Natural killer cell (primary cell): ENCODE measurements at regions not wholly inside any gene's neighbourhood (a gene's known extent, or its start where the extent isn't known, plus 50 kb on each side); places are given as distances from the start of the nearest gene placed in this dataset.

ENCODE experiments used
- ATAC-seq, 3 donors: fragments of 150-1000 bp in 2 of 3; fragments of 200-7000 bp in 1 of 3; cut with Tn5 transposase; 1 replicate in 1 of 3; 2 replicates in 2 of 3; pipeline ENCODE4 v1.10.0; 2021; ENCODE audit warnings: mild to moderate bottlenecking in 2 of 3, moderate library complexity in 2 of 3
- DNase-seq, 2 donors: peaks; one replicate each; pipeline versions ENCODE4 v3.0.0 to v3.0.0-alpha.2; 2013 to 2021; ENCODE audit warnings: mixed read lengths in 1 of 2
- H3K27ac ChIP-seq: one replicate; pipeline ENCODE4 v1.5.1; 2013; ENCODE audit warnings: mild to moderate bottlenecking, low read length
- H3K27me3 ChIP-seq: one replicate; pipeline ENCODE4 v1.6.1; 2013; ENCODE audit warnings: low read length; ENCODE audit not compliant: control insufficient read depth, insufficient read depth
- H3K36me3 ChIP-seq: one replicate; pipeline ENCODE4 v1.6.1; 2013; ENCODE audit warnings: low read length; ENCODE audit not compliant: control insufficient read depth, insufficient read depth
- H3K4me1 ChIP-seq: one replicate; pipeline ENCODE4 v1.6.1; 2013; ENCODE audit warnings: low read length; ENCODE audit not compliant: control insufficient read depth, insufficient read depth
- H3K4me3 ChIP-seq: one replicate; pipeline ENCODE4 v1.5.1; 2013; ENCODE audit warnings: low read length
- H3K9me3 ChIP-seq: one replicate; pipeline ENCODE4 v1.6.1; 2013; ENCODE audit warnings: low read length; ENCODE audit not compliant: control insufficient read depth, insufficient read depth
- H3K27ac Mint-ChIP-seq, 2 donors: one replicate each; pipeline ENCODE4 v1.8.0; 2022; ENCODE audit warnings: mild to moderate bottlenecking in 2 of 2, mixed read lengths in 2 of 2, moderate library complexity in 1 of 2
- H3K27me3 Mint-ChIP-seq, 2 donors: one replicate each; pipeline ENCODE4 v1.8.0; 2022; ENCODE audit warnings: low read depth in 2 of 2, mixed read lengths in 2 of 2
- H3K36me3 Mint-ChIP-seq: one replicate; pipeline ENCODE4 v1.8.0; 2022; ENCODE audit warnings: mixed read lengths
- H3K4me1 Mint-ChIP-seq, 2 donors: one replicate each; pipeline ENCODE4 v1.8.0; 2022; ENCODE audit warnings: mixed read lengths in 2 of 2
- H3K4me3 Mint-ChIP-seq: one replicate; pipeline ENCODE4 v1.8.0; 2022; ENCODE audit warnings: mild to moderate bottlenecking, moderate library complexity, mixed read lengths
- H3K9me3 Mint-ChIP-seq, 2 donors: one replicate each; pipeline ENCODE4 v1.8.0; 2022; ENCODE audit warnings: mixed read lengths in 2 of 2
- WGBS: methylation state at CpG from one replicate; pipeline ENCODE4 v1.1.7; 2013; ENCODE audit warnings: missing lambda C conversion rate; ENCODE audit not compliant: insufficient coverage; 5-methylcytosine and 5-hydroxymethylcytosine counted together
- intact Hi-C: fragments of 100-400 bp; cut with micrococcal nuclease; formaldehyde crosslinking; loops from one replicate; pipeline ENCODE4 v1.14.2; 2022
- TF ChIP-seq, protein P1 (sequence below): fragments of 200-600 bp; IDR thresholded peaks from one replicate; pipeline ENCODE4 v1.8.0; 2022; ENCODE audit warnings: antibody characterized with exemption

- H3K36me3 Mint-ChIP-seq, result peaks cover under 1% of the 10 kb centered on the region
- Histone ChIP-seq H3K4me1 (no peaks in the 10 kb centered on the region), H3K4me3 (no peak overlapping the region), H3K36me3 (no peaks in the 10 kb centered on the region), H3K9me3 (no peaks in the 10 kb centered on the region), H3K27me3 (no peaks in the 10 kb centered on the region), H3K27ac (no peak overlapping the region)
- no peak overlapping the region for H3K27ac Mint-ChIP-seq
- ATAC-seq (no peak), DNase-seq (no peak)
- H3K4me1 Mint-ChIP-seq, result no peaks in the 10 kb centered on the region
- H3K4me3 Mint-ChIP-seq, result no peak overlapping the region
- H3K27me3 Mint-ChIP-seq, result no peaks in the 10 kb centered on the region
- intact Hi-C loops, result no loop called here
- WGBS, result 100% methylated on average over 1 of the region's 2 CpGs
- peaks cover 6 to 10% of the 10 kb centered on the region in 2 donors for H3K9me3 Mint-ChIP-seq
- TF ChIP-seq, protein P1, sequence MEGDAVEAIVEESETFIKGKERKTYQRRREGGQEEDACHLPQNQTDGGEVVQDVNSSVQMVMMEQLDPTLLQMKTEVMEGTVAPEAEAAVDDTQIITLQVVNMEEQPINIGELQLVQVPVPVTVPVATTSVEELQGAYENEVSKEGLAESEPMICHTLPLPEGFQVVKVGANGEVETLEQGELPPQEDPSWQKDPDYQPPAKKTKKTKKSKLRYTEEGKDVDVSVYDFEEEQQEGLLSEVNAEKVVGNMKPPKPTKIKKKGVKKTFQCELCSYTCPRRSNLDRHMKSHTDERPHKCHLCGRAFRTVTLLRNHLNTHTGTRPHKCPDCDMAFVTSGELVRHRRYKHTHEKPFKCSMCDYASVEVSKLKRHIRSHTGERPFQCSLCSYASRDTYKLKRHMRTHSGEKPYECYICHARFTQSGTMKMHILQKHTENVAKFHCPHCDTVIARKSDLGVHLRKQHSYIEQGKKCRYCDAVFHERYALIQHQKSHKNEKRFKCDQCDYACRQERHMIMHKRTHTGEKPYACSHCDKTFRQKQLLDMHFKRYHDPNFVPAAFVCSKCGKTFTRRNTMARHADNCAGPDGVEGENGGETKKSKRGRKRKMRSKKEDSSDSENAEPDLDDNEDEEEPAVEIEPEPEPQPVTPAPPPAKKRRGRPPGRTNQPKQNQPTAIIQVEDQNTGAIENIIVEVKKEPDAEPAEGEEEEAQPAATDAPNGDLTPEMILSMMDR, result no peak
These were observed 729.9 kb downstream of the DACH1 start for GRCh38 chr13:71137101-71137500.

- H3K27ac Mint-ChIP-seq, result no peak overlapping the region
- H3K4me1 Mint-ChIP-seq, result no peaks in the 10 kb centered on the region
- Histone ChIP-seq H3K4me1 (no peaks in the 10 kb centered on the region), H3K27me3 (no peaks in the 10 kb centered on the region), H3K9me3 (peaks cover 2% of the 10 kb centered on the region), H3K27ac (no peak overlapping the region), H3K36me3 (no peaks in the 10 kb centered on the region), H3K4me3 (no peak overlapping the region)
- TF ChIP-seq, protein P1, result no peak
- WGBS, result 92% methylated on average over 1 of the region's 1 CpG
- no peak overlapping the region for H3K4me3 Mint-ChIP-seq
- H3K36me3 Mint-ChIP-seq, result peaks cover 12% of the 10 kb centered on the region
- ATAC-seq (no peak), DNase-seq (no peak)
- H3K9me3 Mint-ChIP-seq, result peaks cover 22% of the 10 kb centered on the region in 2 donors
- intact Hi-C loops, result no loop called here
- H3K27me3 Mint-ChIP-seq, result no peaks in the 10 kb centered on the region
These were observed 742.8 kb downstream of the DACH1 start for GRCh38 chr13:71124230-71124629.

- Mint-ChIP-seq H3K9me3 (peaks cover 13 to 16% of the 10 kb centered on the region in 2 donors), H3K4me3 (no peak overlapping the region), H3K27ac (no peak overlapping the region), H3K4me1 (no peaks in the 10 kb centered on the region), H3K36me3 (no peaks in the 10 kb centered on the region), H3K27me3 (no peaks in the 10 kb centered on the region)
- TF ChIP-seq, protein P1, result no peak
- 91% methylated on average over 5 of the region's 6 CpGs for WGBS
- ATAC-seq, result no peak
- intact Hi-C loops, result no loop called here
- no peak overlapping the region for H3K4me3 ChIP-seq
- DNase-seq, result no peak
- H3K4me1 ChIP-seq, result no peaks in the 10 kb centered on the region
- H3K9me3 ChIP-seq, result peaks cover 2% of the 10 kb centered on the region
- H3K27ac ChIP-seq, result no peak overlapping the region
- H3K36me3 ChIP-seq, result no peaks in the 10 kb centered on the region
- H3K27me3 ChIP-seq, result no peaks in the 10 kb centered on the region
These were observed 748.1 kb downstream of the DACH1 start for GRCh38 chr13:71118779-71119364.

DNA sequence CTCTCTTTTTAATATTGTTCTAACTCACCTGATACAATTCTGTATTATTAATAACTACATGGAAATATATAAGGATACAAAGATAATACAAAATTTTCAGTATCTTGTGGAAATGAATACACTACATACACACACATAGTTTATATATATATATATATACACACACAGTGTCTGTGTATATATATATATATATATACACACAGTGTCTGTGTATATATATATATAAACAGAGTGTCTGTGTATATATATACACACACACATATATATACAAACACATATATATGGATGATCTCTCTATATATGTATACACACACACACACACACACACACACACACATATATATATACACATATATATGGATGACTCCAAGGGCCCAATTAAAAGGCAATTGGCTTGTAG, 749.1 kb downstream of the DACH1 start:
- Mint-ChIP-seq H3K4me1 (no peaks in the 10 kb centered on the region), H3K9me3 (peaks cover 13 to 14% of the 10 kb centered on the region in 2 donors), H3K27ac (no peak overlapping the region), H3K4me3 (no peak overlapping the region), H3K27me3 (no peaks in the 10 kb centered on the region), H3K36me3 (no peaks in the 10 kb centered on the region)
- H3K27ac ChIP-seq, result no peak overlapping the region
- no peaks in the 10 kb centered on the region for H3K27me3 ChIP-seq
- H3K4me1 ChIP-seq, result no peaks in the 10 kb centered on the region
- DNase-seq, result no peak
- intact Hi-C loops, result no loop called here
- no peak for ATAC-seq
- peaks cover 8% of the 10 kb centered on the region for H3K9me3 ChIP-seq
- no peaks in the 10 kb centered on the region for H3K36me3 ChIP-seq
- no peak overlapping the region for H3K4me3 ChIP-seq
- TF ChIP-seq, protein P1, result no peak
